ENCODE measurements at regions not wholly inside any gene's neighbourhood (a gene's known extent, or its start where the extent isn't known, plus 50 kb on each side); places are given as distances from the start of the nearest gene placed in this dataset.

DNA sequence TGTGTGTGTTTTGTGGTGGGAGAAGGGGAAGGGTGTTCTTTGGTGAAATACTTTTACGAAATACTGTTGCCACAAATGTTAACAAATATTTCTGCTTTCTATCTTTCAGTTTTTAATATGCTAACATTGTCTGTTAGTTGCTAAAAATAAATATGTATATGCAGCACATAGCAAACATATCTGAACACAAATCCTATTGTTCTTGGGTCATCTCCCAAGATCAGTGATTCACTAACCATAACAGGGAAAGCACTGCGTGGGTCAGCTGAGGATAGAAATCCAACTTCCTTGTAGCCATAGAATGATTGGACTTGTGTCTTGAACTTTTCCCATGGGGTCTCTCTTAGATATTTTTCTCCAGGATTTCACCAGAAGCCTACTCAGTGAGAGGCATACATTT, 250.3 kb upstream of the FAM47A start:
- Mint-ChIP-seq H3K4me1 (ENCODE audit: unreplicated experiment) (no peaks in the 10 kb centered on the region), H3K9me3 (ENCODE audit: unreplicated experiment) (no peaks in the 10 kb centered on the region), H3K27me3 (ENCODE audit: unreplicated experiment) (no peaks in the 10 kb centered on the region), H3K36me3 (ENCODE audit: unreplicated experiment) (no peaks in the 10 kb centered on the region), H3K27ac (ENCODE audit: unreplicated experiment) (no peak overlapping the region), H3K4me3 (ENCODE audit: unreplicated experiment) (no peak overlapping the region)
- TF ChIP-seq, protein P1, sequence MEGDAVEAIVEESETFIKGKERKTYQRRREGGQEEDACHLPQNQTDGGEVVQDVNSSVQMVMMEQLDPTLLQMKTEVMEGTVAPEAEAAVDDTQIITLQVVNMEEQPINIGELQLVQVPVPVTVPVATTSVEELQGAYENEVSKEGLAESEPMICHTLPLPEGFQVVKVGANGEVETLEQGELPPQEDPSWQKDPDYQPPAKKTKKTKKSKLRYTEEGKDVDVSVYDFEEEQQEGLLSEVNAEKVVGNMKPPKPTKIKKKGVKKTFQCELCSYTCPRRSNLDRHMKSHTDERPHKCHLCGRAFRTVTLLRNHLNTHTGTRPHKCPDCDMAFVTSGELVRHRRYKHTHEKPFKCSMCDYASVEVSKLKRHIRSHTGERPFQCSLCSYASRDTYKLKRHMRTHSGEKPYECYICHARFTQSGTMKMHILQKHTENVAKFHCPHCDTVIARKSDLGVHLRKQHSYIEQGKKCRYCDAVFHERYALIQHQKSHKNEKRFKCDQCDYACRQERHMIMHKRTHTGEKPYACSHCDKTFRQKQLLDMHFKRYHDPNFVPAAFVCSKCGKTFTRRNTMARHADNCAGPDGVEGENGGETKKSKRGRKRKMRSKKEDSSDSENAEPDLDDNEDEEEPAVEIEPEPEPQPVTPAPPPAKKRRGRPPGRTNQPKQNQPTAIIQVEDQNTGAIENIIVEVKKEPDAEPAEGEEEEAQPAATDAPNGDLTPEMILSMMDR (IDR thresholded peaks at IDR 0.05): no peak
- DNase-seq (ENCODE audit: extremely low spot score, unreplicated experiment): no peak

DNA sequence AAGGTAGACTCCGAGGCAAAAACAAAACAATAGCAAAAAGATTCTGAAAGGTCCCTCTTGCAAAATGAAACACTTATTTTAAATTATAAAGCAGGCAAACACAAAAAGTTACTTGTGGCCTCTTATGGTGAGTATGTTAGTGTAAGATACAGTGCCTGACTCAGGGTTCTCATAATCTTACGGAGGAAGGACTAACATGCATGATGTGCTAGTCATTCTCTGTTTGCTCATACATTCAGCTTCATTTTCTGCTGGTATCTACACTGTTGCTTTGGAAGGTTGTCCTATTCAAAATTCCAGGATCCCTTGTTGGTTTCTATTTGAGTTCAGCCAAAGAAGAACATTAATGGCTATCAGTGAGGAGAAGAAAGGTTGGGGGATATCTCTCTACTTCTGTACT, 249.1 kb upstream of the FAM47A start:
- Mint-ChIP-seq H3K9me3 (ENCODE audit: unreplicated experiment) (no peaks in the 10 kb centered on the region), H3K27ac (ENCODE audit: unreplicated experiment) (no peak overlapping the region), H3K36me3 (ENCODE audit: unreplicated experiment) (no peaks in the 10 kb centered on the region), H3K4me3 (ENCODE audit: unreplicated experiment) (no peak overlapping the region), H3K27me3 (ENCODE audit: unreplicated experiment) (no peaks in the 10 kb centered on the region), H3K4me1 (ENCODE audit: unreplicated experiment) (no peaks in the 10 kb centered on the region)
- TF ChIP-seq, protein P1 (IDR thresholded peaks at IDR 0.05): no peak
- no peak for DNase-seq (ENCODE audit: extremely low spot score, unreplicated experiment)

DNA sequence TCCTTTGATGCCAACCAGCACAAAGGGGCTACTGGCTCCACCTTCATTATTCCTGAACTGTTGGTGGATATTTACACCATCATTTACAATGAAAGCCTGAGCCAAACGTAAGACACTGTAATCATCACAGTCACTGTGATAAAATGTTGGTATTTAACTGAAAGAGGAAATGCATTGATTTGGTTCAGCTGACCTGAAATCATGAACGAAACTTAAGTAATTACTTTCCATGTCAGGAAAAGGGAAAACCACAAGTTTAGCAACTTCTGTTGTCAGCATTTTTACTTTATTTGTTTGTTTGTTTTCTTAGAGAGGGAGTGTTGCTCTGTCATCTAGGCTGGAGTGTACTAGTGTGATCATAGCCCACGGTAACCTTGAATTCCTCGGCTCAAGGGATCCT, 247.8 kb upstream of the FAM47A start:
- H3K4me3 Mint-ChIP-seq (ENCODE audit: unreplicated experiment): no peak overlapping the region
- no peaks in the 10 kb centered on the region for H3K27me3 Mint-ChIP-seq (ENCODE audit: unreplicated experiment)
- H3K4me1 Mint-ChIP-seq (ENCODE audit: unreplicated experiment): no peaks in the 10 kb centered on the region
- peaks cover 7% of the 10 kb centered on the region for H3K9me3 Mint-ChIP-seq (ENCODE audit: unreplicated experiment)
- TF ChIP-seq, protein P1 (IDR thresholded peaks at IDR 0.05): no peak
- DNase-seq (ENCODE audit: extremely low spot score, unreplicated experiment): no peak
- H3K27ac Mint-ChIP-seq (ENCODE audit: unreplicated experiment): no peak overlapping the region
- H3K36me3 Mint-ChIP-seq (ENCODE audit: unreplicated experiment): no peaks in the 10 kb centered on the region

DNA sequence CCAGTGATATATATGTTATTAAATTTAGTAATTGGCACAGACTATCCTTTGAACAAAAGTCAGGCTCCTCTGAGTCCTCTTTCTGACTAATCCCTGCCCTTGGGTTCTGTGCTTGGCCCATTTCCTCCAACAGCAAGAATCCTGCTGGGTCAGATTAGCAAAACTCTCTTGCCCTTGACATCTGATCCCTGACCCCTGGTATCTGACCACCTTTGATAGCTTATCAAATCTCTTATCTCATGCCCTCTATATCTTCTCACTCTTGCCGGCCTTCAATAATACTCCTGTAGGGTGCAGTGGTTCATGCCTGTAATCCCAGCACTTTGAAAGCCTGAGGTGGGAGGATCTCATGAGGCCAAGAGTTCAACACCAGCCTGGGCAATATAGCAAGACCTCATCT, 245.5 kb upstream of the FAM47A start:
- no peaks in the 10 kb centered on the region for H3K4me1 Mint-ChIP-seq (ENCODE audit: unreplicated experiment)
- H3K9me3 Mint-ChIP-seq (ENCODE audit: unreplicated experiment): peaks cover 16% of the 10 kb centered on the region

DNA sequence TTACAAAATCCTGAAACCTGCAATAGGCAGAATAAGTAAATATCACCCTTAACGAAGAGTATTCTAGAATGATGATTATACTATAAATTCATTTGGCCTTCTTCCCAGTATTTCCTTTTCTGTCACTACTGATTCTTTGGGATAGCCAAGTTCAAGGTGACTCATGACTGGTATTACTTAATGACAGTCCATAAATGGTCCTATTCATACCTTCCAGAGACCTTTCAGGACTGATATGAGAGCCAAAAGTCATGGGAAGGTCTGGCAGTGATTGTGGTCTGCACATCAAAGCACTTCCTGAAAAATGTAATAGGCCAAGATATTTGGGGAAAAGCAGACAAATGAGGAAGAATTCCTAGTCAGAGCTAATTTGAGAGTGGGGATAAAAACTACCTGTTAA, 239.6 kb upstream of the FAM47A start:
- Mint-ChIP-seq H3K27me3 (ENCODE audit: unreplicated experiment) (no peaks in the 10 kb centered on the region), H3K4me1 (ENCODE audit: unreplicated experiment) (no peaks in the 10 kb centered on the region), H3K36me3 (ENCODE audit: unreplicated experiment) (no peaks in the 10 kb centered on the region), H3K4me3 (ENCODE audit: unreplicated experiment) (no peak overlapping the region), H3K27ac (ENCODE audit: unreplicated experiment) (no peak overlapping the region), H3K9me3 (ENCODE audit: unreplicated experiment) (peaks cover 16% of the 10 kb centered on the region)
- TF ChIP-seq, protein P1 (IDR thresholded peaks at IDR 0.05): no peak
- no peak for DNase-seq (ENCODE audit: extremely low spot score, unreplicated experiment)

More for the DNA sequence above, 245.5 kb upstream of the FAM47A start:
- no peak for DNase-seq (ENCODE audit: extremely low spot score, unreplicated experiment)
- Mint-ChIP-seq H3K36me3 (ENCODE audit: unreplicated experiment) (no peaks in the 10 kb centered on the region), H3K4me3 (ENCODE audit: unreplicated experiment) (no peak overlapping the region), H3K27me3 (ENCODE audit: unreplicated experiment) (no peaks in the 10 kb centered on the region), H3K27ac (ENCODE audit: unreplicated experiment) (no peak overlapping the region)
- TF ChIP-seq, protein P1 (IDR thresholded peaks at IDR 0.05): no peak
